IMR-90 (cell line): ENCODE measurements at regions not wholly inside any gene's neighbourhood (a gene's known extent, or its start where the extent isn't known, plus 50 kb on each side); places are given as distances from the start of the nearest gene placed in this dataset.

ENCODE experiments used
- ATAC-seq: fragments of 200-7000 bp; cut with Tn5 transposase; 2 replicates; pipeline ENCODE4 v1.9.1; 2020; ENCODE audit warnings: low read depth, mild to moderate bottlenecking, moderate library complexity
- BruUV-seq: library from RNA; stranded (reverse); fragments of 400-500 nt; replicated peaks from 2 replicates; lab custom pipeline; 2021; lab: Mats Ljungman, UMichigan
- CTCF ChIA-PET: fragments of 300-600 bp; formaldehyde crosslinking; extraction: SDS; loops from one replicate; lab custom pipeline; 2021; ENCODE audit warnings: antibody characterized with exemption; lab: Yijun Ruan, JAX
- POLR2A ChIA-PET: fragments of 300-600 bp; sonication (Branson Sonifier 250); formaldehyde crosslinking; loops from one replicate; lab custom pipeline; 2022; ENCODE audit warnings: antibody characterized with exemption; ENCODE audit not compliant: unreplicated experiment; lab: Charles Lee
- DNase-seq: peaks from one replicate; pipeline ENCODE4 v3.0.0; 2013
- H2AFZ ChIP-seq: replicated peaks from 2 replicates; pipeline ENCODE3; 2013; ENCODE audit warnings: low read length, mild to moderate bottlenecking; ENCODE audit not compliant: poor library complexity
- H2AK5ac ChIP-seq: 2 replicates; pipeline ENCODE4 v1.6.1; 2013; ENCODE audit warnings: low read depth, low read length, inconsistent platforms
- H2AK9ac ChIP-seq: replicated peaks from 2 replicates; pipeline ENCODE3; 2013; ENCODE audit warnings: mild to moderate bottlenecking, low read depth, low read length, moderate library complexity; ENCODE audit not compliant: poor library complexity
- H2BK120ac ChIP-seq: 2 replicates; pipeline ENCODE4 v1.6.1; 2013; ENCODE audit warnings: low read depth, low read length, inconsistent platforms
- H2BK15ac ChIP-seq: 3 replicates; pipeline ENCODE4 v1.6.1; 2013; ENCODE audit warnings: low read depth, low read length, inconsistent platforms
- H2BK20ac ChIP-seq: 2 replicates; pipeline ENCODE4 v1.6.1; 2013; ENCODE audit warnings: low read depth, mild to moderate bottlenecking, inconsistent platforms, low read length, moderate library complexity
- H2BK5ac ChIP-seq: 2 replicates; pipeline ENCODE4 v1.6.1; 2013; ENCODE audit warnings: mild to moderate bottlenecking, low read depth, low read length, inconsistent platforms; ENCODE audit not compliant: poor library complexity, severe bottlenecking
- H3K14ac ChIP-seq: replicated peaks from 2 replicates; pipeline ENCODE4 v1.6.1; 2013; ENCODE audit warnings: low read depth, low read length, inconsistent platforms
- H3K18ac ChIP-seq: 2 replicates; pipeline ENCODE4 v1.6.1; 2013; ENCODE audit warnings: low read depth, low read length, control low read depth
- H3K23ac ChIP-seq: 2 replicates; pipeline ENCODE4 v1.6.1; 2013; ENCODE audit warnings: low read depth, low read length, inconsistent platforms
- H3K27ac ChIP-seq: 2 replicates; pipeline ENCODE4 v1.5.1; 2013; ENCODE audit warnings: mild to moderate bottlenecking, control low read depth, low read length; ENCODE audit not compliant: insufficient read depth
- H3K27me3 ChIP-seq: 2 replicates; pipeline ENCODE4 v1.6.1; 2013; ENCODE audit warnings: low read length; ENCODE audit not compliant: control insufficient read depth, insufficient read depth
- H3K36me3 ChIP-seq: 2 replicates; pipeline ENCODE4 v1.6.1; 2013; ENCODE audit warnings: low read length, mixed read lengths; ENCODE audit not compliant: control insufficient read depth, insufficient read depth
- H3K4ac ChIP-seq: 2 replicates; pipeline ENCODE4 v1.6.1; 2013; ENCODE audit warnings: low read depth, low read length, inconsistent platforms
- H3K4me1 ChIP-seq: 2 replicates; pipeline ENCODE4 v1.6.1; 2013; ENCODE audit warnings: low read length, mixed read lengths; ENCODE audit not compliant: control insufficient read depth, insufficient read depth
- H3K4me2 ChIP-seq: 2 replicates; pipeline ENCODE4 v1.6.1; 2013; ENCODE audit warnings: low read depth, mild to moderate bottlenecking, control low read depth, low read length, moderate library complexity
- H3K4me3 ChIP-seq: 2 replicates; pipeline ENCODE4 v1.5.1; 2013; ENCODE audit warnings: low read depth, mild to moderate bottlenecking, control low read depth, low read length, moderate library complexity; ENCODE audit not compliant: insufficient read depth
- H3K56ac ChIP-seq: 2 replicates; pipeline ENCODE4 v1.6.1; 2013; ENCODE audit warnings: low read length, inconsistent platforms; ENCODE audit not compliant: insufficient read depth; ENCODE audit errors: extremely low read depth
- H3K79me1 ChIP-seq, 2 experiments: 2 replicates each; pipeline ENCODE4 v1.6.1; 2013; ENCODE audit warnings: low read length in 2 of 2, inconsistent platforms in 1 of 2, low read depth in 1 of 2
- H3K9ac ChIP-seq: 2 replicates; pipeline ENCODE4 v1.6.1; 2013; ENCODE audit warnings: low read depth, low read length, control low read depth
- H3K9me1 ChIP-seq: 2 replicates; pipeline ENCODE4 v1.6.1; 2013; ENCODE audit warnings: low read length, inconsistent platforms; ENCODE audit not compliant: insufficient read depth
- H3K9me3 ChIP-seq: 2 replicates; pipeline ENCODE4 v1.6.1; 2013; ENCODE audit warnings: low read length; ENCODE audit not compliant: control insufficient read depth, insufficient read depth
- H4K20me1 ChIP-seq: 2 replicates; pipeline ENCODE4 v1.6.1; 2013; ENCODE audit warnings: low read length, inconsistent platforms; ENCODE audit not compliant: insufficient read depth
- H4K5ac ChIP-seq: 2 replicates; pipeline ENCODE4 v1.6.1; 2013; ENCODE audit warnings: mild to moderate bottlenecking, low read depth, low read length, control low read depth
- H4K8ac ChIP-seq, 2 experiments: 2 replicates each; pipeline ENCODE4 v1.6.1; 2013; ENCODE audit warnings: low read depth in 2 of 2, low read length in 2 of 2, control low read depth in 1 of 2, inconsistent platforms in 1 of 2
- H4K91ac ChIP-seq: 2 replicates; pipeline ENCODE4 v1.6.1; 2013; ENCODE audit warnings: low read depth, low read length, inconsistent platforms; ENCODE audit not compliant: insufficient read depth
- MAZ ChIP-seq: IDR thresholded peaks from 2 replicates; pipeline ENCODE4 v1.6.1; 2012; ENCODE audit warnings: low read depth, mild to moderate bottlenecking, low read length, improper control_type of control experiment, moderate library complexity, borderline replicate concordance
- POLR2A ChIP-seq: IDR thresholded peaks from 2 replicates; pipeline ENCODE4 v1.6.1; 2012; ENCODE audit warnings: mild to moderate bottlenecking, low read depth, low read length
- WGBS, 2 experiments: methylation state at CpG; one replicate each; pipeline versions ENCODE4 v1.1.5 to v1.1.7; 2013; ENCODE audit warnings: missing lambda C conversion rate in 2 of 2; ENCODE audit not compliant: insufficient read length in 1 of 2; ENCODE audit errors: extremely low coverage in 2 of 2; 5-methylcytosine and 5-hydroxymethylcytosine counted together
- dilution Hi-C: fragments of 300-500 bp; cut with HindIII; formaldehyde crosslinking; loops from one replicate; pipeline ENCODE4 v1.14.3; 2018; ENCODE audit warnings: low sequenced_read_pairs; ENCODE audit not compliant: unreplicated experiment
- in situ Hi-C: fragments of 300-500 bp; cut with MboI; formaldehyde crosslinking; loops from 3 replicates; pipeline ENCODE4 v1.14.3; 2019; ENCODE audit warnings: low sequenced_read_pairs, inconsistent platforms, mixed read lengths
- intact Hi-C: fragments of 100-400 bp; cut with micrococcal nuclease; formaldehyde crosslinking; loops from 2 replicates; pipeline ENCODE4 v1.10.0; 2022
- TF ChIP-seq, protein P1 (sequence below): fragments of 150-350 bp; IDR thresholded peaks from 2 replicates; pipeline ENCODE4 v1.6.1; 2016; ENCODE audit warnings: low read depth, mild to moderate bottlenecking, low read length, moderate library complexity, borderline replicate concordance

DNA sequence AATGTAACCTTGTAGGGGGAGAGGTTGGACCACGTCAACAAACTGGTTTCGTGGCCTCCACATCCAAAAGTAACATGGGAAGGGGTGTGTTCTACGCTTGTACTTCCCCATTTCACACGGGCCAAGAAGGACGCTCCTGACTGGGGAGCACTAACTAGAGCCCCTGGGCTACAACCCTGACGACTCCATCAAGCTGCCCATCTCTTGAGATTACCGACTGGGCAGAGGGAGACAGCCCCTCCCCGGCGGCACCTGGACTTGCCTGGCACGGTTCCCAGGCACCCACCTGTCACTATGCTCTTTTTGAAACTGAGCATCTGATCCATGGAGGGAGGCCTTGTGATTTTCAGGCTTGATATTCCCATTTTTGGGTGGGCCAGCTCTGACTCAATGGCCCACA is 68.5 kb downstream of the SHANK2 start:
- dilution Hi-C loops (no loop called here), in situ Hi-C loops (no loop called here), intact Hi-C loops (no loop called here)
- Histone ChIP-seq H2AFZ (no peak overlapping the region), H3K4me1 (no peaks in the 10 kb centered on the region), H4K5ac (no peak overlapping the region), H3K56ac (no peak overlapping the region), H2AK5ac (no peak overlapping the region), H3K27ac (no peak overlapping the region), H3K79me1 (no peaks in the 10 kb centered on the region), H2BK120ac (no peak overlapping the region), H2BK5ac (no peak overlapping the region), H3K4me3 (no peak overlapping the region), H3K18ac (no peak overlapping the region), H2AK9ac (no peak overlapping the region), H4K91ac (no peak overlapping the region), H2BK20ac (no peak overlapping the region), H4K8ac (no peak overlapping the region), H3K4ac (no peak overlapping the region), H3K23ac (no peak overlapping the region), H3K9ac (no peak overlapping the region), H2BK15ac (no peak overlapping the region), H3K4me2 (no peak overlapping the region), H3K14ac (no peak overlapping the region), H3K36me3 (peaks cover 2% of the 10 kb centered on the region; the same call in 1 of the 2 replicates), H3K27me3 (no peaks in the 10 kb centered on the region; the same call in 1 of the 2 replicates), H3K9me3 (no peaks in the 10 kb centered on the region), H4K20me1 (no peaks in the 10 kb centered on the region; the same call in 1 of the 2 replicates), H3K9me1 (no peaks in the 10 kb centered on the region)
- ChIA-PET POLR2A (no interaction called here), CTCF (no interaction called here)
- WGBS, 2 experiments, result 83% methylated on average over 1 of the region's 10 CpGs; no CpG with 5 or more reads in 1 of the 2 experiments
- DNase-seq (no peak), ATAC-seq (no peak)
- TF ChIP-seq POLR2A, result no peak
- no peak for TF ChIP-seq MAZ
- TF ChIP-seq, protein P1, sequence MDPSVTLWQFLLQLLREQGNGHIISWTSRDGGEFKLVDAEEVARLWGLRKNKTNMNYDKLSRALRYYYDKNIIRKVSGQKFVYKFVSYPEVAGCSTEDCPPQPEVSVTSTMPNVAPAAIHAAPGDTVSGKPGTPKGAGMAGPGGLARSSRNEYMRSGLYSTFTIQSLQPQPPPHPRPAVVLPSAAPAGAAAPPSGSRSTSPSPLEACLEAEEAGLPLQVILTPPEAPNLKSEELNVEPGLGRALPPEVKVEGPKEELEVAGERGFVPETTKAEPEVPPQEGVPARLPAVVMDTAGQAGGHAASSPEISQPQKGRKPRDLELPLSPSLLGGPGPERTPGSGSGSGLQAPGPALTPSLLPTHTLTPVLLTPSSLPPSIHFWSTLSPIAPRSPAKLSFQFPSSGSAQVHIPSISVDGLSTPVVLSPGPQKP, result no peak
- BruUV-seq, result no TSS peak
